Loucy (cell line): ENCODE measurements at regions not wholly inside any gene's neighbourhood (a gene's known extent, or its start where the extent isn't known, plus 50 kb on each side); places are given as distances from the start of the nearest gene placed in this dataset.

Source experiments
- CTCF ChIP-seq: fragments of 200-600 bp; sonication (generic); conservative IDR thresholded peaks from 2 replicates; pipeline ENCODE4 v1.5.1; 2014; ENCODE audit warnings: mild to moderate bottlenecking, antibody characterized with exemption, low read length
- EZH2phosphoT487 ChIP-seq: fragments of 200-600 bp; IDR thresholded peaks from 2 replicates; pipeline ENCODE4 v1.6.1; 2018; ENCODE audit warnings: antibody characterized with exemption, mild to moderate bottlenecking, moderate library complexity, borderline replicate concordance

- no peak for TF ChIP-seq CTCF
- no peak for TF ChIP-seq EZH2phosphoT487
Measured at GRCh38 chr20:53750827-53751619, 157.4 kb upstream of the ZNF217 start.
